Activated CD8-positive, alpha-beta memory T cell treated with anti-CD3 and anti-CD28 coated beads, Interleukin-2, amount 50 U/mL, for 48 hours (primary cell): ENCODE measurements at regions not wholly inside any gene's neighbourhood (a gene's known extent, or its start where the extent isn't known, plus 50 kb on each side); places are given as distances from the start of the nearest gene placed in this dataset.

ENCODE experiments used
- DNase-seq: peaks from one replicate; pipeline ENCODE4 v3.0.0-alpha.2; 2020

DNA sequence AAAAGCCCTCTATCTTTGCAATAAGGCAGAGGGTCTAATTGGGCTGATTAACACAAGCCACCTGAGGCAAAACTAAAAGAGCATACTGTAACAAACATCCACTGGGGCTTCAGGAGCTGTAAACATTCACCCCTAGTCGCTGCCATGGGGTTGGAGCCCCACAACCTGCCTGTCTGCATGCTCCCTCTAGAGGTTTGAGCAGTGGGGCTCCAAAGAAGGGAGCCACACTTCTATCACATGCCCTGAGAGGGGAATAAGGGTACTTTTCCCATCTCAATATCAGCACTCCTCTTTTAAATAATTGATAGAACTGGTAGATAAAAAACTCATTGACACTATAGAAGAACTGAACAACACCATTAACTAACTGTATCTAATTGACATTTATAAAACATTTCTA lies 130.1 kb upstream of the COX10 start:
- DNase-seq: no peak

DNA sequence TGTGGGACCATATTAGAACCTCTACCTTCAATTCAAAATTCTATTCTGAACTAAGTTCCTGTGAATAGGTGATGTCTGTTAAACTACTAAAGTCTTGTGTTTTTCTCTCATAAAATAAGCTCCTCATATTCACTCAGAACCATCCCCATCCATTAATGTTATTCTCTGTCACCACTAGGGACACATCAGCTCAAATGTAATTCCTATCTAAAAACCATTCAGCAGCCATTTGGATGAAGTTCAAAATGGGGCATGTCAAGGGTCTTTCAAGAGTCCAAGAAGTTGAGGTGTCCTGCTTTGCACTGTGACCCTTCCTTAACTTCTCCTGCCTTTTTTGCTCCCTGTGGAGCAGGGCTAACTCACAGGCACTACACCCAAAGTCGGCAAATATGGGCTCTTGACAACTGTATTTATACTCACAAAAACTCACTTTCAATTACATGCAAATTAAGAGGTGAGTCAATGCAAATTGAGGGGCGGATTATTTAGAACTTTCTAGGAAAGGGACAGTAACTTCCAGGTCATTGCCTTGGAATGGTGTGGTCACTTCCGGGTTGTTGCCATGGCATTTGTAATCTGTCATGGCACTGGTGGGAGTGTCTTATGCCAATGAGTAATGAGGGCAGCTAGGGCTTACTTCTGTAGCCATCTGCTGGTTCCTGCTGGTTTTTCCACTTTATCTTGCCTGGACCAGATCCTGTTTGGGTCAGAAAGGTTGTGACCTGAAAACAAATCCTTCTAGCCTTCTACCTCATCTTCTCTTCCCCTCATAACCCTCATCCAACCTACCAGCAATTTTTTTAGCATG lies 128.2 kb upstream of the COX10 start:
- no peak for DNase-seq

- no peak for DNase-seq
Measured at GRCh38 chr17:13941781-13942180, 127.5 kb upstream of the COX10 start.

GRCh38 chr17:13943909-13944308 lies 125.4 kb upstream of the COX10 start:
- no peak for DNase-seq

- DNase-seq: no peak
Measured at GRCh38 chr17:13947499-13947898, 121.8 kb upstream of the COX10 start.

GRCh38 chr17:13952009-13952750 lies 117.1 kb upstream of the COX10 start:
- DNase-seq: no peak

DNA sequence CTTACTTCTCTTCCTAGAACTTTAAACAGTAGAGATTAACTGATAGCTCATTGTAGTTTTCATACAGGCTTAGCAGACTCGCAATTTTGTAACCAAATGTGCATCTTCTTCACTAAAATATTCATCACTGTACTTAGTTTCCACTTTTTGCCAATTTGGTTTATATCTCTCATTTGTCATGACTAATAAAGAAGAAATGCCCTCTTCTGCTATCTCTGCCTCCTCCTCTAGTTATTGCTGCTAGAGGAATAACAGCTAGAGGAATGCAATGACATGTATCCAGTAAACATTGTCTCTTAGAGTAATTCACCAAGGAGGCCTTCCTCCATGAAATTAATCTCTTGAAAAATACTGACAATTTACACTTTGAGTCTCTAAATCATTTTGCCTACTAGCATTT lies 115.5 kb upstream of the COX10 start:
- DNase-seq: no peak

GRCh38 chr17:13957636-13958035 lies 111.7 kb upstream of the COX10 start:
- no peak for DNase-seq

GRCh38 chr17:13958773-13959172 lies 110.5 kb upstream of the COX10 start:
- no peak for DNase-seq

DNA sequence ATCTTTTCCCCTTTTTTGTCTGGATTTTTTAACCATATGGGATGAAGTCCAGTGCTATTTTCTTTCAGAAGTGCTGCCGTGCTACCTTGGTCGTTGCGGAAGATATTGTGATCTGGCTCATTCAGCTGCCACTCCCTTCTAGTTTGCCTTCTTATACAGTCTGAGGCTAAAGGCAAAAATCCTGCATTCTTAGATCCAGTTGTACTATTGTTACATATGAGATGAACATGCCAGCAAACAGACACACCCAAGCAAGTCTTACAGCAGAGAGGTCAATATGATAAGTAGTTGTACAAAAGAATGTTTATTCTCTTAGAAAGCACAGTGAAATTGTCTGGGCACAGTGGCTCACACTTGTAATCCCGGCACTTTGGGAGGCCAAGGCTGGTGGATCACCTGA lies 108.0 kb upstream of the COX10 start:
- DNase-seq: no peak

DNA sequence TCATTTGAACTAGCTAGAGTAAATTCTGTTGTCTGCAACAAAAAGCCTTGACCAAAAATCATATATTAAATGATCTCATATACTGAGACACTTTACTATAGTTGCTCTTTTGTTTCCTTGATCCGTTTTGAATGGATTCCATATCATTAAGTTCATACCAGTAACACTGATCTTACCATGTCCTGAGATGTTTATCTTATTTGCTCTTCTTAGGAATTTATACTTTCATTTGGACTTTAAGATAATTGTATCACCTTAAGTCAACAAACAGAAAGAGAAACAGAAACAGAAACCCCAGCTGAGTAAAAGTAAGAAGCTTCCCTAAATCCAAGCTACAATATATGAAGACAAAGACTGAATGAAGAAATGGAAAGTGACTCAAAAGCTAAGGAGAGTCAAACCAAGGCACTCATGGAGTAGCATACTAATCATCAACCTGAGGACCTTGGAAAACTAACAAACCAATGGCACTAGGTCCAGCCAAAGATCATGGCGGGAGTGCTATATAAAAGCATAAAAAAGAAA lies 106.5 kb upstream of the COX10 start:
- DNase-seq: no peak

- DNase-seq: no peak
Measured at GRCh38 chr17:13967416-13967815, 101.9 kb upstream of the COX10 start.

DNA sequence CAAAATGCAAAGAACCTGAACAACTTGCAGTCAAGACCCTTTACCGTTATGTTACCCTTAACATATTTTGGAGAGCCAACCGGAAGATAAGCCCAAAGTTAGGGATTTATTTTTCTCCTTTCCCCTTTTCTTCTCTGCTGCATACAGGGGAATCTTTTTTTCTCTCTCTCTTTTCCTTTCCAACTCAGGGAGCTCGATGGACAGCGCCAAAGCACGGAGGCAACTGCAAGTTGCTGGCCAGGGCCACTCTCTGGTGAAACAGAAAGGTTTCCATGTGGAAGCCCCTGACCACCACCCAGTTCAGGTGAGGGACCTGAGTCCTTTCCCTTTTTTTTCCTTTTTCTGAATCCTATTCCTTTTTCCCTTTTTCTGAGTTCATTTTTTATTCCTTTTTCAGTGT lies 98.8 kb upstream of the COX10 start:
- DNase-seq: no peak

- DNase-seq: no peak
Measured at GRCh38 chr17:13973960-13974651, 95.2 kb upstream of the COX10 start.

DNA sequence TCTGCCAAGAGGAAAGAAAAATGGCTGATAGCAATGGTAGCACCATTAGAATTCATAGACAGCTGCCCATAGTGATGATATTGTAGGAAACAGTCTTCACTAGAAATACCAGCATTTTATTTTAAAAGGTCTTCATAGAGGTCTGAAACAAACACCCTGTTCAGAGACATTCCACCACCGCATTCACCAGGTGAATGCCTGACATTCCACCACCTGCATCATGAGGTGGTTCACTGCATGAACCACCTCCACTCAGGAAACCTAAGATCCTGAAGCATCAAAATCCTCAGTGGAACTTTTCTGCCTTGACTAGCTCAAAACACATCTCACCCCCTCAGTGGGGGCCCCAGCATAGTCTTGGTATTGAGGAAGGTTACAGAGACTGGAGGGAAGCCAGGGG lies 91.5 kb upstream of the COX10 start:
- DNase-seq: no peak

- DNase-seq: no peak
Measured at GRCh38 chr17:13978478-13978877, 90.8 kb upstream of the COX10 start.

- no peak for DNase-seq
Measured at GRCh38 chr17:13981881-13982280, 87.4 kb upstream of the COX10 start.

GRCh38 chr17:13984956-13985355 lies 84.3 kb upstream of the COX10 start:
- DNase-seq: no peak

- no peak for DNase-seq
Measured at GRCh38 chr17:13986855-13987254, 82.4 kb upstream of the COX10 start.

DNA sequence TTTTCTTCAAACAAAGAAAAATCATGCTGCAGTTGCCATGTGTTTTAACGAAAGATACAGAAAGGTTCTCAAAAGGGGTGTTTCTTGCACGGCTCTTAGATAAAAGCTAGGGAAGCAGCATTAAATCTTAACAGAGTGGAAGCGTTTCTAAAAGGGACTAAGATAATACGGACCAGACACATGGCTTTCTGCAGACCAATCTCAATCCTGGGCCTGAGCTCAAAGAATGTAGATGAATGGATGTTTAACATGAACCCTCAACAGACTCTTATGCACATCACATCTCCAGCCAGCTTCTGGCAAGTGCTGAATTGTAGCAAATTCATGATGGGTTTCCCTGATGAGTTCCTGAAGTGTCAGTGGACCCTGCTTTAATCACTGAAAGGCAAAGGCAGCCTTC lies 80.2 kb upstream of the COX10 start:
- no peak for DNase-seq

DNA sequence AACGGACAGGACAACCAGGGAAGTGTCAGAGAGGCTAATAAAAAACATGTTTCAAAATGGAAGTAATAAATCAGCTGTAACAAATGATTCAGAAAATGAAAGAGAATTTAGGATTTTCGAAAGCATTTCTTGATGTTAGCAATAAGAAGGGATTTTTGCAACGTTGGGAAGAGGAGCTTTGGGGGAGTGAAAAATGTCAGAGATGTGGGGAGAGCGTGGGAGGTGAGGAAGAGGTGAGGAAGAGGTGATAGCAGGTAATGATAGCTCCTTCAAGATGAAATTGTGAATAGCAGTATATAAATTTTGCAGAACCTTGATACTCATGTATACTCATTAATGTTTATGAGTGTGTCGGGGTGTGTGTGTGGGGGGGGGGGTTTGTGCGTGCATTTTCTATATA lies 76.2 kb upstream of the COX10 start:
- DNase-seq: no peak

DNA sequence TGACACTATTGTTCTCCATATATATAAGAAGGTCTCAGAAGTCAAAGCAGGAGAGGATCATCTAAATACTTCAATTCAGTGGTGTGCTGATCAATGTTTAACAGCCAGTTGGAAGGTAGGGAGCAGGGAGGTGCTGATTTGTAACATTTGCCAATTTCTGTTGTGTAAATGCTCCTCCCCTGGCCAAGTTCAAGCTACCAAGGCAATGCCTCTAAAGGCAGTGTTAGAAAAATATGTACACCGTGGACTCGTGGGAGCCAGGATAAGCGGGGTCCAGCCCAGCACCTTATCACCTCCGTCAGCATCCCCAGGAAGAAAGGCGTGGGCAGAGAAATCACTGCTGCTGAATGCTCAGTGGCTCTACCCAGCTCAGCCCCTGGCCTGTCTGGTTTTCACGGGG lies 75.3 kb upstream of the COX10 start:
- DNase-seq: no peak

- no peak for DNase-seq
Measured at GRCh38 chr17:13995856-13996271, 73.4 kb upstream of the COX10 start.

DNA sequence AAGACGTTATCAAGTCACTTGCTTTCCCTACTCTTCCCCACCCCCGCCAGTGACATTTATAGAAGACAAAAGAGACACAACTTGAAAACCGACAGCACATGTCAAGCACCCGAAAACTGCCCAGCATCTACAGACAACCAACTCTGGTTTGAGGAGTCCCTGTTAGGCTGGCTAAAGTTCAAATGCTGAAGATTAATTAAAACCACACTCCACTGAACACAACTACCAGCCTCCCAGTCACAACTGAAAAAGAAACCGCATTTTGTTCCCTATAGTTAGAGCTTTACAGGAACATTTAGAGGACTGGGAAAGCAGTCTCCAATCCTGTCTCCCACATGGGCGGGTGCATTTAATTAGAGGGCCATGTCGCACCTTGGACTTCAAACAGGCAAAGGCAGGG lies 73.0 kb upstream of the COX10 start:
- no peak for DNase-seq
